ENCODE measurements at regions not wholly inside any gene's neighbourhood (a gene's known extent, or its start where the extent isn't known, plus 50 kb on each side); places are given as distances from the start of the nearest gene placed in this dataset.

DNA sequence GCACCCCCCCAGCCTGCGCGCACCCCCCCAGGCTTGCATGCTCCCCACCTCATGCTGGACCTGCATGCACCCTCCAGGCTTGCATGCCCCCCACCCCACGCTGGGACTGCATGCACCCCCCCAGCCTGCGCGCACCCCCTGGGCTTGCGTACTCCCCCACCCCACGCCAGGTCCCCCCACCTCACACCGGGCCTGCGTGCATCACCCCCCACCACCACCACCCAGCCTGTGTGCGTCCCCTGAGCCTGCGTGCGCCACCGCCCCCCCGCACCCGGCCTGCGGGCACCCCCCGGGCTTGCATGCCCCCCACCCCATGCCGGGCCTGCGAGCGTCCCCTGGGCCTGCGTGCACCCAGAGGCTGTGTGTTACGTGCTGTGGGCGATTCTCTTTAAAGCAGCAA, 61.0 kb upstream of the SLCO4A1 start:
- no peaks in the 10 kb centered on the region for H3K79me2 ChIP-seq (ENCODE audit: insufficient read depth, low read length)
- TF ChIP-seq EZH2 (IDR thresholded peaks at IDR 0.05; ENCODE audit: borderline replicate concordance, low read length), result no peak
- TF ChIP-seq, protein P1, sequence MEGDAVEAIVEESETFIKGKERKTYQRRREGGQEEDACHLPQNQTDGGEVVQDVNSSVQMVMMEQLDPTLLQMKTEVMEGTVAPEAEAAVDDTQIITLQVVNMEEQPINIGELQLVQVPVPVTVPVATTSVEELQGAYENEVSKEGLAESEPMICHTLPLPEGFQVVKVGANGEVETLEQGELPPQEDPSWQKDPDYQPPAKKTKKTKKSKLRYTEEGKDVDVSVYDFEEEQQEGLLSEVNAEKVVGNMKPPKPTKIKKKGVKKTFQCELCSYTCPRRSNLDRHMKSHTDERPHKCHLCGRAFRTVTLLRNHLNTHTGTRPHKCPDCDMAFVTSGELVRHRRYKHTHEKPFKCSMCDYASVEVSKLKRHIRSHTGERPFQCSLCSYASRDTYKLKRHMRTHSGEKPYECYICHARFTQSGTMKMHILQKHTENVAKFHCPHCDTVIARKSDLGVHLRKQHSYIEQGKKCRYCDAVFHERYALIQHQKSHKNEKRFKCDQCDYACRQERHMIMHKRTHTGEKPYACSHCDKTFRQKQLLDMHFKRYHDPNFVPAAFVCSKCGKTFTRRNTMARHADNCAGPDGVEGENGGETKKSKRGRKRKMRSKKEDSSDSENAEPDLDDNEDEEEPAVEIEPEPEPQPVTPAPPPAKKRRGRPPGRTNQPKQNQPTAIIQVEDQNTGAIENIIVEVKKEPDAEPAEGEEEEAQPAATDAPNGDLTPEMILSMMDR (IDR thresholded peaks at IDR 0.05; ENCODE audit: low read length), result no peak
- H3K9me2 ChIP-seq (ENCODE audit: low read depth, low read length), result no peaks in the 10 kb centered on the region
- no peak overlapping the region for H3K4me2 ChIP-seq (ENCODE audit: low read length)
- no peaks in the 10 kb centered on the region for H3F3A ChIP-seq (ENCODE audit: insufficient read depth, low read length)
- H3K27ac ChIP-seq (ENCODE audit: low read depth, low read length, poor library complexity, severe bottlenecking), result no peak overlapping the region
- H3K9me3 ChIP-seq (ENCODE audit: low read length), result no peaks in the 10 kb centered on the region
- no peaks in the 10 kb centered on the region for H4K20me1 ChIP-seq (ENCODE audit: insufficient read depth, low read length)
- H2AFZ ChIP-seq (ENCODE audit: low read length), result no peak overlapping the region
- H3K36me3 ChIP-seq (ENCODE audit: insufficient read depth, low read length), result no peaks in the 10 kb centered on the region
- no peaks in the 10 kb centered on the region for H3K4me1 ChIP-seq (ENCODE audit: insufficient read depth, low read length, severe bottlenecking)
- peaks cover 4% of the 10 kb centered on the region; the same call in 1 of the 2 replicates for H3K27me3 ChIP-seq (ENCODE audit: insufficient read depth, low read length)
- H3K9ac ChIP-seq (ENCODE audit: low read length), result no peak overlapping the region
- no peak overlapping the region for H3K4me3 ChIP-seq (ENCODE audit: low read depth, low read length, poor library complexity, severe bottlenecking)

- H3K27ac ChIP-seq (ENCODE audit: low read depth, low read length, poor library complexity, severe bottlenecking), result no peak overlapping the region
- H3F3A ChIP-seq (ENCODE audit: insufficient read depth, low read length), result no peaks in the 10 kb centered on the region
- TF ChIP-seq, protein P1 (IDR thresholded peaks at IDR 0.05; ENCODE audit: low read length), result no peak
- no peak for TF ChIP-seq EZH2 (IDR thresholded peaks at IDR 0.05; ENCODE audit: borderline replicate concordance, low read length)
- no peaks in the 10 kb centered on the region for H3K9me3 ChIP-seq (ENCODE audit: low read length)
- H4K20me1 ChIP-seq (ENCODE audit: insufficient read depth, low read length), result no peaks in the 10 kb centered on the region
- H3K27me3 ChIP-seq (ENCODE audit: insufficient read depth, low read length), result peaks cover 4% of the 10 kb centered on the region; the same call in 1 of the 2 replicates
- H2AFZ ChIP-seq (ENCODE audit: low read length), result no peak overlapping the region
- H3K4me3 ChIP-seq (ENCODE audit: low read depth, low read length, poor library complexity, severe bottlenecking), result no peak overlapping the region
- H3K36me3 ChIP-seq (ENCODE audit: insufficient read depth, low read length), result no peaks in the 10 kb centered on the region
- no peaks in the 10 kb centered on the region for H3K9me2 ChIP-seq (ENCODE audit: low read depth, low read length)
- no peak overlapping the region for H3K9ac ChIP-seq (ENCODE audit: low read length)
- no peak overlapping the region for H3K4me2 ChIP-seq (ENCODE audit: low read length)
- no peaks in the 10 kb centered on the region for H3K79me2 ChIP-seq (ENCODE audit: insufficient read depth, low read length)
- no peaks in the 10 kb centered on the region for H3K4me1 ChIP-seq (ENCODE audit: insufficient read depth, low read length, severe bottlenecking)
These were observed 60.5 kb upstream of the SLCO4A1 start for GRCh38 chr20:62581806-62582205.

GRCh38 chr20:62583424-62583920, 58.8 kb upstream of the SLCO4A1 start:
- TF ChIP-seq EZH2 (IDR thresholded peaks at IDR 0.05; ENCODE audit: borderline replicate concordance, low read length), result no peak
- TF ChIP-seq, protein P1 (IDR thresholded peaks at IDR 0.05; ENCODE audit: low read length), result no peak
- H3K79me2 ChIP-seq (ENCODE audit: insufficient read depth, low read length), result no peaks in the 10 kb centered on the region
- H3K9ac ChIP-seq (ENCODE audit: low read length), result no peak overlapping the region
- H3K9me3 ChIP-seq (ENCODE audit: low read length), result no peaks in the 10 kb centered on the region
- no peak overlapping the region for H3K27ac ChIP-seq (ENCODE audit: low read depth, low read length, poor library complexity, severe bottlenecking)
- H3K4me3 ChIP-seq (ENCODE audit: low read depth, low read length, poor library complexity, severe bottlenecking), result no peak overlapping the region
- H3F3A ChIP-seq (ENCODE audit: insufficient read depth, low read length), result no peaks in the 10 kb centered on the region
- H3K4me1 ChIP-seq (ENCODE audit: insufficient read depth, low read length, severe bottlenecking), result no peaks in the 10 kb centered on the region
- H4K20me1 ChIP-seq (ENCODE audit: insufficient read depth, low read length), result no peaks in the 10 kb centered on the region
- H3K36me3 ChIP-seq (ENCODE audit: insufficient read depth, low read length), result no peaks in the 10 kb centered on the region
- H3K4me2 ChIP-seq (ENCODE audit: low read length), result no peak overlapping the region
- no peak overlapping the region for H2AFZ ChIP-seq (ENCODE audit: low read length)
- no peaks in the 10 kb centered on the region for H3K9me2 ChIP-seq (ENCODE audit: low read depth, low read length)
- H3K27me3 ChIP-seq (ENCODE audit: insufficient read depth, low read length), result peaks cover 4% of the 10 kb centered on the region; the same call in 1 of the 2 replicates
